Endodermal cell (in vitro differentiated cells): ENCODE measurements at regions not wholly inside any gene's neighbourhood (a gene's known extent, or its start where the extent isn't known, plus 50 kb on each side); places are given as distances from the start of the nearest gene placed in this dataset.

Experiments used
- DNase-seq: peaks from one replicate; pipeline ENCODE4 v3.0.0-alpha.2; 2017
- H3K27ac ChIP-seq: 2 replicates; pipeline ENCODE4 v1.5.1; 2013; ENCODE audit warnings: mild to moderate bottlenecking, low read depth, low read length, moderate library complexity
- H3K27me3 ChIP-seq: 2 replicates; pipeline ENCODE4 v1.6.1; 2013; ENCODE audit warnings: mild to moderate bottlenecking, low read length, moderate library complexity; ENCODE audit not compliant: insufficient read depth, control insufficient read depth, poor library complexity, severe bottlenecking
- H3K36me3 ChIP-seq: 2 replicates; pipeline ENCODE4 v1.7.0; 2013; ENCODE audit warnings: mild to moderate bottlenecking, low read length, moderate library complexity; ENCODE audit not compliant: control insufficient read depth, insufficient read depth
- H3K4me1 ChIP-seq: one replicate; pipeline ENCODE4 v1.7.0; 2013; ENCODE audit warnings: low read length; ENCODE audit not compliant: control insufficient read depth, insufficient read depth
- H3K4me3 ChIP-seq: 2 replicates; pipeline ENCODE4 v1.5.1; 2013; ENCODE audit warnings: mild to moderate bottlenecking, low read length, moderate library complexity
- H3K9ac ChIP-seq: 2 replicates; pipeline ENCODE4 v1.6.1; 2013; ENCODE audit warnings: mild to moderate bottlenecking, low read length, moderate library complexity; ENCODE audit not compliant: poor library complexity, severe bottlenecking; ENCODE audit errors: extremely low read depth
- H3K9me3 ChIP-seq: 2 replicates; pipeline ENCODE4 v1.6.1; 2013; ENCODE audit warnings: mild to moderate bottlenecking, low read length, moderate library complexity; ENCODE audit not compliant: control insufficient read depth
- H3K27ac Mint-ChIP-seq: 2 replicates; pipeline ENCODE4 v1.8.0; 2020; ENCODE audit warnings: mixed read lengths
- H3K27me3 Mint-ChIP-seq: 2 replicates; pipeline ENCODE4 v1.8.0; 2021; ENCODE audit warnings: mild to moderate bottlenecking, mixed read lengths; ENCODE audit not compliant: insufficient read depth
- H3K36me3 Mint-ChIP-seq: 2 replicates; pipeline ENCODE4 v1.8.0; 2020; ENCODE audit warnings: low read depth, mixed read lengths
- H3K4me1 Mint-ChIP-seq: 2 replicates; pipeline ENCODE4 v1.8.0; 2020; ENCODE audit warnings: mixed read lengths
- H3K4me3 Mint-ChIP-seq: 2 replicates; pipeline ENCODE4 v1.8.0; 2020; ENCODE audit warnings: mild to moderate bottlenecking, moderate library complexity, mixed read lengths
- H3K9me3 Mint-ChIP-seq: 2 replicates; pipeline ENCODE4 v1.8.0; 2020; ENCODE audit warnings: mild to moderate bottlenecking, mixed read lengths
- WGBS, 2 experiments: methylation state at CpG; one replicate each; pipeline versions ENCODE4 v1.1.5 to v1.1.7; 2013; ENCODE audit warnings: missing lambda C conversion rate in 2 of 2, mixed read lengths in 1 of 2; ENCODE audit not compliant: insufficient coverage in 1 of 2, insufficient read length in 1 of 2; 5-methylcytosine and 5-hydroxymethylcytosine counted together
- TF ChIP-seq, protein P1 (sequence below): fragments of 200-600 bp; sonication (generic); conservative IDR thresholded peaks from 2 replicates; pipeline ENCODE4 v1.5.0; 2021; ENCODE audit warnings: antibody characterized with exemption, mild to moderate bottlenecking

- WGBS, 2 experiments, result 86 to 88% methylated on average over 2 of the region's 2 CpGs
- no peak overlapping the region for H3K4me3 ChIP-seq
- H3K4me1 ChIP-seq, result no peaks in the 10 kb centered on the region
- DNase-seq, result no peak
- no peak overlapping the region for H3K4me3 Mint-ChIP-seq
- TF ChIP-seq, protein P1, sequence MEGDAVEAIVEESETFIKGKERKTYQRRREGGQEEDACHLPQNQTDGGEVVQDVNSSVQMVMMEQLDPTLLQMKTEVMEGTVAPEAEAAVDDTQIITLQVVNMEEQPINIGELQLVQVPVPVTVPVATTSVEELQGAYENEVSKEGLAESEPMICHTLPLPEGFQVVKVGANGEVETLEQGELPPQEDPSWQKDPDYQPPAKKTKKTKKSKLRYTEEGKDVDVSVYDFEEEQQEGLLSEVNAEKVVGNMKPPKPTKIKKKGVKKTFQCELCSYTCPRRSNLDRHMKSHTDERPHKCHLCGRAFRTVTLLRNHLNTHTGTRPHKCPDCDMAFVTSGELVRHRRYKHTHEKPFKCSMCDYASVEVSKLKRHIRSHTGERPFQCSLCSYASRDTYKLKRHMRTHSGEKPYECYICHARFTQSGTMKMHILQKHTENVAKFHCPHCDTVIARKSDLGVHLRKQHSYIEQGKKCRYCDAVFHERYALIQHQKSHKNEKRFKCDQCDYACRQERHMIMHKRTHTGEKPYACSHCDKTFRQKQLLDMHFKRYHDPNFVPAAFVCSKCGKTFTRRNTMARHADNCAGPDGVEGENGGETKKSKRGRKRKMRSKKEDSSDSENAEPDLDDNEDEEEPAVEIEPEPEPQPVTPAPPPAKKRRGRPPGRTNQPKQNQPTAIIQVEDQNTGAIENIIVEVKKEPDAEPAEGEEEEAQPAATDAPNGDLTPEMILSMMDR, result no peak
- no peaks in the 10 kb centered on the region for H3K9me3 ChIP-seq
- no peaks in the 10 kb centered on the region for H3K36me3 Mint-ChIP-seq
- H3K27me3 Mint-ChIP-seq, result peaks cover 4% of the 10 kb centered on the region
- H3K9me3 Mint-ChIP-seq, result no peaks in the 10 kb centered on the region
- H3K27ac ChIP-seq, result no peak overlapping the region
- no peaks in the 10 kb centered on the region for H3K27me3 ChIP-seq
- no peaks in the 10 kb centered on the region for H3K36me3 ChIP-seq
- no peaks in the 10 kb centered on the region for H3K4me1 Mint-ChIP-seq
- no peak overlapping the region for H3K27ac Mint-ChIP-seq
- H3K9ac ChIP-seq, result no peak overlapping the region
These were observed 372.1 kb downstream of the UQCRFS1 start for GRCh38 chr19:28840891-28841290.

GRCh38 chr19:28839455-28839854 is 373.5 kb downstream of the UQCRFS1 start:
- H3K4me1 Mint-ChIP-seq, result no peaks in the 10 kb centered on the region
- peaks cover 4% of the 10 kb centered on the region for H3K27me3 Mint-ChIP-seq
- no peaks in the 10 kb centered on the region for H3K36me3 Mint-ChIP-seq
- H3K9me3 Mint-ChIP-seq, result no peaks in the 10 kb centered on the region
- no peak overlapping the region for H3K4me3 ChIP-seq
- WGBS, 2 experiments, result 89 to 100% methylated on average over 1 to 3 of the region's 3 CpGs
- no peak overlapping the region for H3K9ac ChIP-seq
- DNase-seq, result no peak
- H3K4me3 Mint-ChIP-seq, result no peak overlapping the region
- H3K4me1 ChIP-seq, result no peaks in the 10 kb centered on the region
- TF ChIP-seq, protein P1, result no peak
- H3K27me3 ChIP-seq, result no peaks in the 10 kb centered on the region
- H3K9me3 ChIP-seq, result no peaks in the 10 kb centered on the region
- no peak overlapping the region for H3K27ac ChIP-seq
- H3K27ac Mint-ChIP-seq, result no peak overlapping the region
- no peaks in the 10 kb centered on the region for H3K36me3 ChIP-seq

DNA sequence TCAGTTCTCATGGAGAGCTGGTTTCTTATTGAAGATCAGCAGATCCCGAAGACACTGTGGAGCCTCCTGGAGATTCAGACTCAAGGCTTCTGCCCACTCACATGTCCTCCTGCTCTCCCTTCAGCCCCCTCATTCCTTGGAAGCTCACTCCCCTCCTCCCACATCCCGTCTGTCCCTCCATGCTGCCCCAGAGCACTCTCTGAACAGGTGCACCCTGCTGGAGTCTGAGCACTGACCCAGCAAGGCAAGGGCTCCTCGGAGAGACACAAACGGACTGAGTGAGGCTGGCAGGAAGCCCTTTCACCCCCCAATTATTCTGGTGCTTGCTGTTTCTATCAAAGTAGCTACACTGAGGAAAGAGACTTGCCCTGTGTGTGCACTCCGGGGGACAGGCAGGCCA is 374.0 kb downstream of the UQCRFS1 start:
- Mint-ChIP-seq H3K27ac (no peak overlapping the region), H3K9me3 (no peaks in the 10 kb centered on the region), H3K27me3 (peaks cover 4% of the 10 kb centered on the region), H3K4me3 (no peak overlapping the region), H3K36me3 (no peaks in the 10 kb centered on the region), H3K4me1 (no peaks in the 10 kb centered on the region)
- Histone ChIP-seq H3K27me3 (no peaks in the 10 kb centered on the region), H3K9ac (no peak overlapping the region), H3K27ac (no peak overlapping the region), H3K4me1 (no peaks in the 10 kb centered on the region), H3K36me3 (no peaks in the 10 kb centered on the region), H3K9me3 (no peaks in the 10 kb centered on the region), H3K4me3 (no peak overlapping the region)
- TF ChIP-seq, protein P1, result no peak
- DNase-seq, result no peak
- WGBS, 2 experiments, result 75 to 100% methylated on average over 1 to 5 of the region's 5 CpGs
